ENCODE measurements at regions not wholly inside any gene's neighbourhood (a gene's known extent, or its start where the extent isn't known, plus 50 kb on each side); places are given as distances from the start of the nearest gene placed in this dataset.

GRCh38 chr9:80556631-80557030 lies 984.9 kb downstream of the TLE4 start:
- Mint-ChIP-seq H3K36me3 (ENCODE audit: low read depth) (no peaks in the 10 kb centered on the region), H3K4me3 (ENCODE audit: unreplicated experiment) (no peak overlapping the region), H3K4me1 (ENCODE audit: low read depth) (peaks cover 11% of the 10 kb centered on the region), H3K27ac (ENCODE audit: unreplicated experiment) (no peak overlapping the region), H3K9me3 (ENCODE audit: low read depth) (no peaks in the 10 kb centered on the region), H3K27me3 (ENCODE audit: low read depth) (no peaks in the 10 kb centered on the region)
- DNase-seq (ENCODE audit: low spot score) = no peak
- TF ChIP-seq, protein P1, sequence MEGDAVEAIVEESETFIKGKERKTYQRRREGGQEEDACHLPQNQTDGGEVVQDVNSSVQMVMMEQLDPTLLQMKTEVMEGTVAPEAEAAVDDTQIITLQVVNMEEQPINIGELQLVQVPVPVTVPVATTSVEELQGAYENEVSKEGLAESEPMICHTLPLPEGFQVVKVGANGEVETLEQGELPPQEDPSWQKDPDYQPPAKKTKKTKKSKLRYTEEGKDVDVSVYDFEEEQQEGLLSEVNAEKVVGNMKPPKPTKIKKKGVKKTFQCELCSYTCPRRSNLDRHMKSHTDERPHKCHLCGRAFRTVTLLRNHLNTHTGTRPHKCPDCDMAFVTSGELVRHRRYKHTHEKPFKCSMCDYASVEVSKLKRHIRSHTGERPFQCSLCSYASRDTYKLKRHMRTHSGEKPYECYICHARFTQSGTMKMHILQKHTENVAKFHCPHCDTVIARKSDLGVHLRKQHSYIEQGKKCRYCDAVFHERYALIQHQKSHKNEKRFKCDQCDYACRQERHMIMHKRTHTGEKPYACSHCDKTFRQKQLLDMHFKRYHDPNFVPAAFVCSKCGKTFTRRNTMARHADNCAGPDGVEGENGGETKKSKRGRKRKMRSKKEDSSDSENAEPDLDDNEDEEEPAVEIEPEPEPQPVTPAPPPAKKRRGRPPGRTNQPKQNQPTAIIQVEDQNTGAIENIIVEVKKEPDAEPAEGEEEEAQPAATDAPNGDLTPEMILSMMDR (IDR thresholded peaks at IDR 0.05) = no peak

DNA sequence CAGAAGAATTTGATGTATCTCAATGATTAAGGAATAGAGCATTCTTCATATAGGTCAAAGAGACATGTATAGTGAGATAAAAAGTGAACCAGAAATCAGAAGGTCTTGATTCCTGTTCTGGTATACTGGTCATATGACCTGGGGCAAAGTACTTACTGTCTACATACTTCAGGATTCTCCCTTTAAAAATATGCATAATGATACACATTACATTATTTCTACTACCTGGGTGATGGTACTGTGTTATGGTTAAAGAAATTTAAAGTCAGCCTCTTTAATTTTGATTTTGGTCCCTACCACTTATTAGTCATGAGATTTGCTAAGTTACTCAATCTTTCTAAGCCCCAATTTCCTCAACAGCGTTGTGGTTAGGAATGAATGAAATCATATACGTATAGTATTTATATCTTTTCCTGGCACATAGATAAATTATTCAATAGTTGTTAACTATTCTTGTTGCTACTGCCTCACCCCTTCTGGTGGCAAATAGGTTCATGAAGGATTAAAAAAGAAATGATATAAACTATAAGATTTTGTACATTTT lies 984.1 kb downstream of the TLE4 start:
- DNase-seq (ENCODE audit: low spot score) = no peak
- H3K36me3 Mint-ChIP-seq (ENCODE audit: low read depth) = no peaks in the 10 kb centered on the region
- no peaks in the 10 kb centered on the region for H3K27me3 Mint-ChIP-seq (ENCODE audit: low read depth)
- no peaks in the 10 kb centered on the region for H3K9me3 Mint-ChIP-seq (ENCODE audit: low read depth)
- H3K4me1 Mint-ChIP-seq (ENCODE audit: low read depth) = peaks cover 11% of the 10 kb centered on the region
- H3K27ac Mint-ChIP-seq (ENCODE audit: unreplicated experiment) = no peak overlapping the region
- TF ChIP-seq, protein P1 (IDR thresholded peaks at IDR 0.05) = no peak
- no peak overlapping the region for H3K4me3 Mint-ChIP-seq (ENCODE audit: unreplicated experiment)

DNA sequence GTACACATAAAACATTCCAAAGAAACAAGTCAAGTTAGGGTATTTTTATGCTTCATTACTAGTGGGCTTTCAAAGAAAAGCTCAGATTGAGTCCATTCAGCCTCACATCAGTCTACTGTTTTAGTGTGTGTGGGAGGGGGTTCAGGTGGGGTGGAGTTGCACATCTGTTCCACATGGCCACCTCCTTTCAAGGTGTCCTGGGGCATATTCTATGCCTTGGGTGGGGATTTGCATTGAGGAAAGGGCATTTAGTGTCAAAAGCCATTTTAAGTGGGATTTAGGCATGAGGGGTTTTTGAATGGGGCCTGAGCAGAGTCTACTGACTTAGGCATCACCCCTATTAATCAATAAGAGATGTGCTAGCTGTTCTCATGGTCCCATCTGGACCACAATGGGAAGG lies 983.1 kb downstream of the TLE4 start:
- H3K27me3 Mint-ChIP-seq (ENCODE audit: low read depth) = no peaks in the 10 kb centered on the region

GRCh38 chr9:80554301-80554700 lies 982.5 kb downstream of the TLE4 start:
- Mint-ChIP-seq H3K27me3 (ENCODE audit: low read depth) (no peaks in the 10 kb centered on the region), H3K4me1 (ENCODE audit: low read depth) (peaks cover 11% of the 10 kb centered on the region), H3K9me3 (ENCODE audit: low read depth) (no peaks in the 10 kb centered on the region), H3K36me3 (ENCODE audit: low read depth) (no peaks in the 10 kb centered on the region), H3K27ac (ENCODE audit: unreplicated experiment) (no peak overlapping the region), H3K4me3 (ENCODE audit: unreplicated experiment) (no peak overlapping the region)
- TF ChIP-seq, protein P1 (IDR thresholded peaks at IDR 0.05) = no peak
- no peak for DNase-seq (ENCODE audit: low spot score)

More for the DNA sequence above, 983.1 kb downstream of the TLE4 start:
- Mint-ChIP-seq H3K27ac (ENCODE audit: unreplicated experiment) (no peak overlapping the region), H3K36me3 (ENCODE audit: low read depth) (no peaks in the 10 kb centered on the region), H3K4me3 (ENCODE audit: unreplicated experiment) (no peak overlapping the region), H3K9me3 (ENCODE audit: low read depth) (no peaks in the 10 kb centered on the region), H3K4me1 (ENCODE audit: low read depth) (peaks cover 11% of the 10 kb centered on the region)
- DNase-seq (ENCODE audit: low spot score) = no peak
- TF ChIP-seq, protein P1 (IDR thresholded peaks at IDR 0.05) = no peak

DNA sequence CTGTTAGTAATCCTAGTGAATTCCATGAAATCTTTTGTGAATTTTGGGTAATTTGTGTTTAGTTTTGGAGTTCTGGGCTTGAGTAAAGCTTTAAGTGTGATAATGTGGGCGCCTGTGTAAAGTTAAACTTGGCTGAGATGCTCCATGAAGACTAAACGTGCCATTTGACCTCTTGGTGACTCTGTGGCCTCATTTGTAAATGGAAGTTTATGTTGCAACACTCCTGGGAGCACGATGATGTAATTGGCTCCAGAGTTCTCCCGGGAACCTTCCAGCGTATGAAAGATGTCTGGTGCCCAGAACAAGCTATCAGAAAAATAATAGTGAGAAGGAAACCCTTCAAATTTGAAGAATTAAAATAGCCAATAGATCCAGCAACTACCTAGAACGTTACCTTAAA lies 981.2 kb downstream of the TLE4 start:
- no peak for DNase-seq (ENCODE audit: low spot score)
- H3K27ac Mint-ChIP-seq (ENCODE audit: unreplicated experiment) = no peak overlapping the region
- no peaks in the 10 kb centered on the region for H3K36me3 Mint-ChIP-seq (ENCODE audit: low read depth)
- H3K9me3 Mint-ChIP-seq (ENCODE audit: low read depth) = no peaks in the 10 kb centered on the region
- TF ChIP-seq, protein P1 (IDR thresholded peaks at IDR 0.05) = no peak
- H3K4me3 Mint-ChIP-seq (ENCODE audit: unreplicated experiment) = no peak overlapping the region
- H3K4me1 Mint-ChIP-seq (ENCODE audit: low read depth) = peaks cover 11% of the 10 kb centered on the region
- H3K27me3 Mint-ChIP-seq (ENCODE audit: low read depth) = no peaks in the 10 kb centered on the region

All from chondrocyte (in vitro differentiated cells).